B cell (primary cell): ENCODE measurements at regions not wholly inside any gene's neighbourhood (a gene's known extent, or its start where the extent isn't known, plus 50 kb on each side); places are given as distances from the start of the nearest gene placed in this dataset.
"Not testable (repeated sequence)": the region's sequence is repeated elsewhere in the genome, so short reads cannot be mapped to it uniquely, and the experiment has no call there.

Source experiments
- ATAC-seq: fragments of 200-7000 bp; cut with Tn5 transposase; one replicate; pipeline ENCODE4 v1.10.0; 2021; ENCODE audit warnings: low read depth, mild to moderate bottlenecking, moderate number of reproducible peaks, moderate library complexity
- CTCF ChIA-PET: fragments of 350-600 bp; sonication (Branson Sonifier 250); formaldehyde crosslinking; loops from one replicate; lab custom pipeline; 2021; ENCODE audit warnings: antibody characterized with exemption, inconsistent platforms; lab: Charles Lee
- POLR2A ChIA-PET: fragments of 350-600 bp; sonication (Branson Sonifier 250); formaldehyde crosslinking; loops from one replicate; lab custom pipeline; 2021; ENCODE audit warnings: antibody characterized with exemption; lab: Charles Lee
- DNase-seq: peaks from one replicate; pipeline ENCODE4 v3.0.0; 2013
- H2AFZ ChIP-seq: 2 replicates; pipeline ENCODE4 v1.6.1; 2012; ENCODE audit warnings: mild to moderate bottlenecking, low read depth, low read length; ENCODE audit not compliant: insufficient read depth, poor library complexity, severe bottlenecking
- H3K27ac ChIP-seq, 2 donors: 1 replicate in 1 of 2; 2 replicates in 1 of 2; pipeline ENCODE4 v1.5.1; 2012 to 2013; ENCODE audit warnings: low read length in 2 of 2, mild to moderate bottlenecking in 2 of 2, moderate library complexity in 1 of 2
- H3K27me3 ChIP-seq, 4 experiments: fragments of 200-600 bp in 1 of 4; sonication (generic) in 1 of 4; replicated peaks in 1 of 4; 1 replicate in 2 of 4; 2 replicates in 2 of 4; pipeline versions ENCODE4 v1.6.1 to v1.7.0; 2013 to 2016; ENCODE audit warnings: low read length in 3 of 4, mild to moderate bottlenecking in 2 of 4, mixed read lengths in 1 of 4, moderate library complexity in 1 of 4; ENCODE audit not compliant: insufficient read depth in 4 of 4, control insufficient read depth in 3 of 4; ENCODE audit errors: control extremely low read depth in 1 of 4
- H3K36me3 ChIP-seq, 2 experiments: replicated peaks in 1 of 2; 1 replicate in 1 of 2; 2 replicates in 1 of 2; pipeline versions ENCODE4 v1.6.1 to v1.7.1; 2013; ENCODE audit warnings: low read length in 1 of 2; ENCODE audit not compliant: insufficient read depth in 2 of 2, control insufficient read depth in 1 of 2; ENCODE audit errors: control extremely low read depth in 1 of 2, extremely low read depth in 1 of 2
- H3K4me1 ChIP-seq, 2 donors: fragments of 200-600 bp in 1 of 2; sonication (generic) in 1 of 2; 1 replicate in 1 of 2; 2 replicates in 1 of 2; pipeline versions ENCODE4 v1.5.1 to v1.6.1; 2013 to 2017; ENCODE audit warnings: low read length in 2 of 2; ENCODE audit not compliant: control insufficient read depth in 2 of 2, insufficient read depth in 2 of 2
- H3K4me2 ChIP-seq: replicated peaks from 2 replicates; pipeline ENCODE3; 2012; ENCODE audit warnings: mild to moderate bottlenecking, low read depth, low read length; ENCODE audit not compliant: poor library complexity, severe bottlenecking
- H3K4me3 ChIP-seq, 5 experiments: fragments of 200-600 bp in 1 of 5; sonication (generic) in 1 of 5; 1 replicate in 3 of 5; 2 replicates in 2 of 5; pipeline versions ENCODE4 v1.5.1 to v1.7.0; 2011 to 2016; ENCODE audit warnings: low read length in 4 of 5, mild to moderate bottlenecking in 4 of 5, low read depth in 2 of 5, control low read depth in 1 of 5, moderate library complexity in 1 of 5; ENCODE audit not compliant: insufficient read depth in 1 of 5; ENCODE audit errors: control extremely low read depth in 1 of 5, extremely low read depth in 1 of 5
- H3K79me2 ChIP-seq: fragments of 200-600 bp; sonication (generic); one replicate; pipeline ENCODE4 v1.6.0; 2016; ENCODE audit warnings: low read length; ENCODE audit not compliant: control insufficient read depth, insufficient read depth
- H3K9ac ChIP-seq: fragments of 200-600 bp; sonication (generic); 2 replicates; pipeline ENCODE4 v1.6.1; 2017; ENCODE audit warnings: mild to moderate bottlenecking, low read length, moderate library complexity
- H3K9me3 ChIP-seq, 3 donors: one replicate each; pipeline versions ENCODE4 v1.6.1 to v1.7.1; 2013; ENCODE audit warnings: low read length in 2 of 3; ENCODE audit not compliant: control insufficient read depth in 2 of 3, insufficient read depth in 1 of 3; ENCODE audit errors: control extremely low read depth in 1 of 3
- H4K20me1 ChIP-seq: 2 replicates; pipeline ENCODE4 v1.6.0; 2012; ENCODE audit warnings: mild to moderate bottlenecking, low read length; ENCODE audit not compliant: insufficient read depth, control insufficient read depth, poor library complexity, severe bottlenecking
- H3K27ac Mint-ChIP-seq: one replicate; pipeline ENCODE4 v1.8.0; 2021; ENCODE audit warnings: mixed read lengths
- H3K27me3 Mint-ChIP-seq: one replicate; pipeline ENCODE4 v1.8.0; 2021; ENCODE audit warnings: mixed read lengths
- H3K4me1 Mint-ChIP-seq: one replicate; pipeline ENCODE4 v1.8.0; 2021; ENCODE audit warnings: mixed read lengths
- H3K4me3 Mint-ChIP-seq: one replicate; pipeline ENCODE4 v1.8.0; 2021; ENCODE audit warnings: mixed read lengths
- H3K9me3 Mint-ChIP-seq: one replicate; pipeline ENCODE4 v1.8.0; 2022; ENCODE audit warnings: mixed read lengths; ENCODE audit not compliant: insufficient read depth
- EZH2 ChIP-seq: IDR thresholded peaks from 2 replicates; pipeline ENCODE4 v1.6.1; 2012; ENCODE audit warnings: borderline replicate concordance, low read depth, mild to moderate bottlenecking, moderate library complexity, low read length; ENCODE audit not compliant: insufficient read depth, poor library complexity, severe bottlenecking
- WGBS: methylation state at CpG from one replicate; pipeline ENCODE4 v1.1.5; 2013; ENCODE audit warnings: missing lambda C conversion rate; ENCODE audit not compliant: insufficient coverage; 5-methylcytosine and 5-hydroxymethylcytosine counted together
- intact Hi-C: fragments of 100-400 bp; cut with micrococcal nuclease; formaldehyde crosslinking; loops from one replicate; pipeline ENCODE4 v1.10.0; 2022
- TF ChIP-seq, protein P1 (sequence below): fragments of 200-600 bp; IDR thresholded peaks from one replicate; pipeline ENCODE4 v1.8.0; 2022; ENCODE audit warnings: antibody characterized with exemption, mild to moderate bottlenecking

DNA sequence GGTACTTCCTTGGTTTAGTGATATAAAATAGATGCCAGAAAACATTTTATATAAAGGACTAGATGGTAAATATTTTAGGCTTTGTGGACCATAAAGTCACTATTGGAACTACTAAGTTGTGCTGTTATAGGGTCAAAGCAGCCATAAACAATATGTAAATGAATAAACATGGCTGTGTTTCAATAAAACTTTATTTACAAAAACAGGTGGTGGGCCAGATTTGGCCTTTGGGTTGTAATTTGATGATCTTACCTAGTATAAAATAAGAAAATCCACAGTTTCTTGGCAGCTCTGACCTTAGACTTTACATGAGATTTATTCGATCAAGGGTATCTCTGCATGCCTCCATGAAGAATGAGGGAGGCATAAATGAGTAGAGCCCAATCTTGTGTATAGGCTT lies 232.0 kb upstream of the PCDH9 start:
- Histone ChIP-seq H4K20me1 (no peaks in the 10 kb centered on the region), H3K4me1 (no peaks in the 10 kb centered on the region), H3K4me3 (no peak overlapping the region), H3K4me2 (no peak overlapping the region), H3K9ac (no peak overlapping the region), H3K27me3 (no peaks in the 10 kb centered on the region), H2AFZ (no peak overlapping the region), H3K27ac (no peak overlapping the region), H3K79me2 (no peaks in the 10 kb centered on the region), H3K9me3 (no peaks in the 10 kb centered on the region), H3K36me3 (no peaks in the 10 kb centered on the region)
- POLR2A ChIA-PET: no interaction called here
- Mint-ChIP-seq H3K27ac (no peak overlapping the region), H3K27me3 (no peaks in the 10 kb centered on the region), H3K9me3 (no peaks in the 10 kb centered on the region), H3K4me3 (no peak overlapping the region), H3K4me1 (no peaks in the 10 kb centered on the region)
- ATAC-seq (no peak), DNase-seq (no peak)
- CTCF ChIA-PET: no interaction called here
- no CpG with 5 or more reads among the region's 1 CpG for WGBS
- intact Hi-C loops: no loop called here
- TF ChIP-seq, protein P1, sequence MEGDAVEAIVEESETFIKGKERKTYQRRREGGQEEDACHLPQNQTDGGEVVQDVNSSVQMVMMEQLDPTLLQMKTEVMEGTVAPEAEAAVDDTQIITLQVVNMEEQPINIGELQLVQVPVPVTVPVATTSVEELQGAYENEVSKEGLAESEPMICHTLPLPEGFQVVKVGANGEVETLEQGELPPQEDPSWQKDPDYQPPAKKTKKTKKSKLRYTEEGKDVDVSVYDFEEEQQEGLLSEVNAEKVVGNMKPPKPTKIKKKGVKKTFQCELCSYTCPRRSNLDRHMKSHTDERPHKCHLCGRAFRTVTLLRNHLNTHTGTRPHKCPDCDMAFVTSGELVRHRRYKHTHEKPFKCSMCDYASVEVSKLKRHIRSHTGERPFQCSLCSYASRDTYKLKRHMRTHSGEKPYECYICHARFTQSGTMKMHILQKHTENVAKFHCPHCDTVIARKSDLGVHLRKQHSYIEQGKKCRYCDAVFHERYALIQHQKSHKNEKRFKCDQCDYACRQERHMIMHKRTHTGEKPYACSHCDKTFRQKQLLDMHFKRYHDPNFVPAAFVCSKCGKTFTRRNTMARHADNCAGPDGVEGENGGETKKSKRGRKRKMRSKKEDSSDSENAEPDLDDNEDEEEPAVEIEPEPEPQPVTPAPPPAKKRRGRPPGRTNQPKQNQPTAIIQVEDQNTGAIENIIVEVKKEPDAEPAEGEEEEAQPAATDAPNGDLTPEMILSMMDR: no peak
- TF ChIP-seq EZH2: no peak

DNA sequence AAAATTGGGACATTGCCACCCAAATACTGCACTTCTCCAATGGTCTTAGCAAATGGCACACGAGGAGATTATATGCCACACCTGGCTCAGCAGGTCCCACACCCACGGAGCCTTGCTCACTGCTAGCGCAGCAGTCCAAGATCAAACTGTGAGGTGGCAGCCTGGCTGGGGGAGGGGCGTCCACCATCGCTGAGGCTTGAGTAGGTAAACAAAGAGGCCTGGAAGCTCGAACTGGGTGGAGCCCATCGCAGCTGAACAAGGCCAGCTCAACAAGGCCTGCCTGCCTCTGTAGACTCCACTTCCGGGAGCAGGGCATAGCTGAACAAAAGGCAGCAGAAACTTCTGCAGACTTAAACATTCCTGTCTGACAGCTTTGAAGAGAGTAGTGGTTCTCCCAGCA lies 222.4 kb upstream of the PCDH9 start:
- H3K4me3 ChIP-seq, DNase-seq, H4K20me1 ChIP-seq, intact Hi-C loops, H3K27ac ChIP-seq, H3K4me3 Mint-ChIP-seq, H3K27ac Mint-ChIP-seq, POLR2A ChIA-PET, H3K4me1 ChIP-seq, H3K4me2 ChIP-seq, H3K27me3 ChIP-seq, ATAC-seq, H3K9ac ChIP-seq, H3K36me3 ChIP-seq, H3K27me3 Mint-ChIP-seq, H3K79me2 ChIP-seq, CTCF ChIA-PET, H3K4me1 Mint-ChIP-seq, H2AFZ ChIP-seq, H3K9me3 ChIP-seq, H3K9me3 Mint-ChIP-seq: not testable (repeated sequence)
- WGBS: 95% methylated on average over 6 of the region's 8 CpGs
